CD8-positive, alpha-beta memory T cell (primary cell): ENCODE measurements at regions not wholly inside any gene's neighbourhood (a gene's known extent, or its start where the extent isn't known, plus 50 kb on each side); places are given as distances from the start of the nearest gene placed in this dataset.

Source experiments
- CTCF ChIA-PET: fragments of 350-600 bp; sonication (Branson Sonifier 250); formaldehyde crosslinking; loops from one replicate; lab custom pipeline; 2021; ENCODE audit warnings: antibody characterized with exemption; lab: Charles Lee
- POLR2A ChIA-PET: fragments of 350-600 bp; sonication (Branson Sonifier 250); formaldehyde crosslinking; loops from one replicate; lab custom pipeline; 2021; ENCODE audit warnings: antibody characterized with exemption; lab: Charles Lee
- DNase-seq, 5 donors: peaks; one replicate each; pipeline versions ENCODE4 v3.0.0 to v3.0.0-alpha.2; 2020 to 2022; ENCODE audit warnings: mixed read lengths in 1 of 5
- H3K27ac ChIP-seq: one replicate; pipeline ENCODE4 v1.7.0; 2013; ENCODE audit warnings: low read depth, mild to moderate bottlenecking, low read length, moderate library complexity
- H3K27me3 ChIP-seq: 2 replicates; pipeline ENCODE4 v1.7.0; 2013; ENCODE audit warnings: low read length, mild to moderate bottlenecking; ENCODE audit not compliant: insufficient read depth, poor library complexity, severe bottlenecking
- H3K36me3 ChIP-seq: 2 replicates; pipeline ENCODE4 v1.7.0; 2013; ENCODE audit warnings: mild to moderate bottlenecking, low read length, moderate library complexity; ENCODE audit not compliant: insufficient read depth
- H3K4me1 ChIP-seq: 2 replicates; pipeline ENCODE4 v1.7.0; 2013; ENCODE audit warnings: mild to moderate bottlenecking, low read length, moderate library complexity; ENCODE audit not compliant: insufficient read depth
- H3K4me3 ChIP-seq: 2 replicates; pipeline ENCODE4 v1.7.0; 2013; ENCODE audit warnings: mild to moderate bottlenecking, low read length
- H3K9me3 ChIP-seq: 2 replicates; pipeline ENCODE4 v1.7.0; 2013; ENCODE audit warnings: mild to moderate bottlenecking, low read length
- H3K27ac Mint-ChIP-seq, 8 donors: one replicate each; pipeline ENCODE4 v1.8.0; 2020 to 2021; ENCODE audit warnings: mixed read lengths in 8 of 8, mild to moderate bottlenecking in 6 of 8, inconsistent platforms in 3 of 8, moderate library complexity in 3 of 8
- H3K27me3 Mint-ChIP-seq, 2 donors: one replicate each; pipeline ENCODE4 v1.8.0; 2020 to 2021; ENCODE audit warnings: mixed read lengths in 2 of 2, mild to moderate bottlenecking in 1 of 2, moderate library complexity in 1 of 2
- H3K36me3 Mint-ChIP-seq, 3 donors: one replicate each; pipeline ENCODE4 v1.8.0; 2020 to 2021; ENCODE audit warnings: mixed read lengths in 3 of 3, inconsistent platforms in 1 of 3, mild to moderate bottlenecking in 1 of 3
- H3K4me1 Mint-ChIP-seq, 3 donors: one replicate each; pipeline ENCODE4 v1.8.0; 2020 to 2021; ENCODE audit warnings: mixed read lengths in 3 of 3, inconsistent platforms in 1 of 3, mild to moderate bottlenecking in 1 of 3
- H3K4me3 Mint-ChIP-seq, 7 donors: one replicate each; pipeline ENCODE4 v1.8.0; 2020 to 2021; ENCODE audit warnings: mixed read lengths in 7 of 7, mild to moderate bottlenecking in 6 of 7, moderate library complexity in 4 of 7, inconsistent platforms in 2 of 7
- H3K9me3 Mint-ChIP-seq, 5 donors: one replicate each; pipeline ENCODE4 v1.8.0; 2020 to 2022; ENCODE audit warnings: mixed read lengths in 5 of 5, mild to moderate bottlenecking in 3 of 5, moderate library complexity in 2 of 5, inconsistent platforms in 1 of 5

- DNase-seq, result no peak
- POLR2A ChIA-PET, result no interaction called here
- CTCF ChIA-PET, result no interaction called here
These were observed 504.6 kb downstream of the EPHA3 start for GRCh38 chr3:89612027-89612426.

GRCh38 chr3:89613241-89613640 lies 505.8 kb downstream of the EPHA3 start:
- Mint-ChIP-seq H3K27ac (no peak overlapping the region), H3K27me3 (no peaks in the 10 kb centered on the region), H3K9me3 (peaks cover 8 to 30% (median 13%) of the 10 kb centered on the region in 5 donors), H3K4me1 (no peaks in the 10 kb centered on the region), H3K36me3 (no peaks in the 10 kb centered on the region), H3K4me3 (no peak overlapping the region)
- no peaks in the 10 kb centered on the region for H3K27me3 ChIP-seq
- no peaks in the 10 kb centered on the region for H3K36me3 ChIP-seq
- no peaks in the 10 kb centered on the region for H3K9me3 ChIP-seq
- no peak overlapping the region for H3K4me3 ChIP-seq
- ChIA-PET CTCF (no interaction called here), POLR2A (no interaction called here)
- no peak overlapping the region for H3K27ac ChIP-seq
- DNase-seq, result no peak
- no peaks in the 10 kb centered on the region for H3K4me1 ChIP-seq

More at GRCh38 chr3:89612027-89612426, 504.6 kb downstream of the EPHA3 start:
- no peaks in the 10 kb centered on the region for H3K36me3 ChIP-seq
- Mint-ChIP-seq H3K36me3 (no peaks in the 10 kb centered on the region), H3K27ac (no peak overlapping the region), H3K27me3 (no peaks in the 10 kb centered on the region), H3K9me3 (peaks cover 8 to 29% (median 9%) of the 10 kb centered on the region in 5 donors), H3K4me1 (no peaks in the 10 kb centered on the region), H3K4me3 (no peak overlapping the region)
- no peaks in the 10 kb centered on the region for H3K4me1 ChIP-seq
- H3K4me3 ChIP-seq, result no peak overlapping the region
- H3K9me3 ChIP-seq, result no peaks in the 10 kb centered on the region
- no peaks in the 10 kb centered on the region for H3K27me3 ChIP-seq
- H3K27ac ChIP-seq, result no peak overlapping the region

GRCh38 chr3:89617706-89618105 lies 510.3 kb downstream of the EPHA3 start:
- Histone ChIP-seq H3K36me3 (no peaks in the 10 kb centered on the region), H3K4me1 (no peaks in the 10 kb centered on the region), H3K27me3 (no peaks in the 10 kb centered on the region), H3K9me3 (no peaks in the 10 kb centered on the region), H3K27ac (no peak overlapping the region), H3K4me3 (no peak overlapping the region)
- POLR2A ChIA-PET, result no interaction called here
- CTCF ChIA-PET, result no interaction called here
- DNase-seq, result no peak
- no peak overlapping the region for H3K27ac Mint-ChIP-seq
- no peaks in the 10 kb centered on the region for H3K36me3 Mint-ChIP-seq
- H3K9me3 Mint-ChIP-seq, result peaks cover 10 to 44% (median 20%) of the 10 kb centered on the region in 5 donors
- no peaks in the 10 kb centered on the region for H3K27me3 Mint-ChIP-seq
- H3K4me1 Mint-ChIP-seq, result no peaks in the 10 kb centered on the region
- no peak overlapping the region for H3K4me3 Mint-ChIP-seq

GRCh38 chr3:89619263-89619662 lies 511.8 kb downstream of the EPHA3 start:
- no peaks in the 10 kb centered on the region for H3K36me3 Mint-ChIP-seq
- no peak overlapping the region for H3K27ac ChIP-seq
- no peaks in the 10 kb centered on the region for H3K9me3 ChIP-seq
- no peaks in the 10 kb centered on the region for H3K27me3 Mint-ChIP-seq
- H3K4me3 ChIP-seq, result no peak overlapping the region
- H3K4me1 Mint-ChIP-seq, result no peaks in the 10 kb centered on the region
- H3K4me3 Mint-ChIP-seq, result no peak overlapping the region
- ChIA-PET POLR2A (no interaction called here), CTCF (no interaction called here)
- H3K36me3 ChIP-seq, result no peaks in the 10 kb centered on the region
- no peak for DNase-seq
- H3K27me3 ChIP-seq, result no peaks in the 10 kb centered on the region
- no peak overlapping the region for H3K27ac Mint-ChIP-seq
- peaks cover 6 to 38% (median 14%) of the 10 kb centered on the region in 5 donors for H3K9me3 Mint-ChIP-seq
- no peaks in the 10 kb centered on the region for H3K4me1 ChIP-seq

GRCh38 chr3:89622063-89622700 lies 514.8 kb downstream of the EPHA3 start:
- H3K27ac ChIP-seq, result no peak overlapping the region
- Mint-ChIP-seq H3K27ac (no peak overlapping the region), H3K36me3 (no peaks in the 10 kb centered on the region), H3K4me1 (no peaks in the 10 kb centered on the region), H3K27me3 (no peaks in the 10 kb centered on the region), H3K9me3 (peaks cover 6 to 40% (median 11%) of the 10 kb centered on the region in 5 donors), H3K4me3 (no peak overlapping the region)
- ChIA-PET POLR2A (no interaction called here), CTCF (no interaction called here)
- DNase-seq, result no peak
- no peaks in the 10 kb centered on the region for H3K27me3 ChIP-seq
- H3K9me3 ChIP-seq, result no peaks in the 10 kb centered on the region
- H3K4me1 ChIP-seq, result no peaks in the 10 kb centered on the region
- no peaks in the 10 kb centered on the region for H3K36me3 ChIP-seq
- no peak overlapping the region for H3K4me3 ChIP-seq

- H3K27ac Mint-ChIP-seq, result no peak overlapping the region
- H3K27me3 ChIP-seq, result no peaks in the 10 kb centered on the region
- H3K27me3 Mint-ChIP-seq, result no peaks in the 10 kb centered on the region
- POLR2A ChIA-PET, result no interaction called here
- no peaks in the 10 kb centered on the region for H3K4me1 Mint-ChIP-seq
- H3K9me3 Mint-ChIP-seq, result peaks cover 4 to 41% (median 14%) of the 10 kb centered on the region in 5 donors
- no peak for DNase-seq
- peaks cover 0 to 2% (median 2%) of the 10 kb centered on the region in 3 donors for H3K36me3 Mint-ChIP-seq
- CTCF ChIA-PET, result no interaction called here
- no peak overlapping the region for H3K4me3 Mint-ChIP-seq
- H3K9me3 ChIP-seq, result no peaks in the 10 kb centered on the region
- no peaks in the 10 kb centered on the region for H3K36me3 ChIP-seq
- no peaks in the 10 kb centered on the region for H3K4me1 ChIP-seq
- H3K4me3 ChIP-seq, result no peak overlapping the region
- no peak overlapping the region for H3K27ac ChIP-seq
These were observed 517.1 kb downstream of the EPHA3 start for GRCh38 chr3:89624494-89624893.

- H3K27me3 ChIP-seq, result no peaks in the 10 kb centered on the region
- ChIA-PET POLR2A (no interaction called here), CTCF (no interaction called here)
- H3K27ac ChIP-seq, result no peak overlapping the region
- H3K4me1 ChIP-seq, result no peaks in the 10 kb centered on the region
- Mint-ChIP-seq H3K4me1 (no peaks in the 10 kb centered on the region), H3K9me3 (peaks cover 12 to 39% (median 17%) of the 10 kb centered on the region in 5 donors), H3K27ac (no peak overlapping the region), H3K27me3 (no peaks in the 10 kb centered on the region), H3K36me3 (peaks cover 0 to 5% (median 3%) of the 10 kb centered on the region in 3 donors), H3K4me3 (no peak overlapping the region)
- H3K9me3 ChIP-seq, result no peaks in the 10 kb centered on the region
- DNase-seq, result no peak
- H3K36me3 ChIP-seq, result no peaks in the 10 kb centered on the region
- no peak overlapping the region for H3K4me3 ChIP-seq
These were observed 518.5 kb downstream of the EPHA3 start for GRCh38 chr3:89625945-89626344.

- no peaks in the 10 kb centered on the region for H3K27me3 ChIP-seq
- H3K36me3 ChIP-seq, result no peaks in the 10 kb centered on the region
- no peaks in the 10 kb centered on the region for H3K27me3 Mint-ChIP-seq
- H3K9me3 ChIP-seq, result no peaks in the 10 kb centered on the region
- H3K4me1 ChIP-seq, result no peaks in the 10 kb centered on the region
- DNase-seq, result no peak
- ChIA-PET POLR2A (no interaction called here), CTCF (no interaction called here)
- H3K4me3 Mint-ChIP-seq, result no peak overlapping the region
- H3K27ac ChIP-seq, result no peak overlapping the region
- no peak overlapping the region for H3K27ac Mint-ChIP-seq
- H3K9me3 Mint-ChIP-seq, result peaks cover 8 to 38% (median 16%) of the 10 kb centered on the region in 5 donors
- H3K36me3 Mint-ChIP-seq, result peaks cover 0 to 5% (median 3%) of the 10 kb centered on the region in 3 donors
- H3K4me1 Mint-ChIP-seq, result no peaks in the 10 kb centered on the region
- no peak overlapping the region for H3K4me3 ChIP-seq
These were observed 521.6 kb downstream of the EPHA3 start for GRCh38 chr3:89628856-89629670.
